Suprapubic skin (tissue), 4 donors: ENCODE measurements at regions not wholly inside any gene's neighbourhood (a gene's known extent, or its start where the extent isn't known, plus 50 kb on each side); places are given as distances from the start of the nearest gene placed in this dataset.
"Not testable (repeated sequence)": the region's sequence is repeated elsewhere in the genome, so short reads cannot be mapped to it uniquely, and the experiment has no call there.

Experiments used
- DNase-seq, 2 donors: peaks; one replicate each; pipeline ENCODE4 v3.0.0-alpha.2; 2019; ENCODE audit warnings: low spot score in 2 of 2
- H3K27ac ChIP-seq: fragments of 200-600 bp; sonication (generic); one replicate; pipeline ENCODE4 v1.5.1; 2019
- H3K27me3 ChIP-seq: fragments of 200-600 bp; sonication (generic); one replicate; pipeline ENCODE4 v1.5.1; 2019
- H3K36me3 ChIP-seq: fragments of 200-600 bp; sonication (generic); one replicate; pipeline ENCODE4 v1.5.1; 2019
- H3K4me1 ChIP-seq: fragments of 200-600 bp; sonication (generic); one replicate; pipeline ENCODE4 v1.5.1; 2019
- H3K4me3 ChIP-seq: fragments of 200-600 bp; sonication (generic); one replicate; pipeline ENCODE4 v1.5.1; 2019; ENCODE audit warnings: mild to moderate bottlenecking
- H3K9me3 ChIP-seq: fragments of 200-600 bp; sonication (generic); one replicate; pipeline ENCODE4 v1.5.1; 2019
- EP300 ChIP-seq: sonication (generic); formaldehyde crosslinking; IDR thresholded peaks from one replicate; pipeline ENCODE4 v1.6.1; 2017; ENCODE audit warnings: antibody characterized with exemption
- POLR2A ChIP-seq, 2 donors: fragments of 450-650 bp; IDR thresholded peaks; one replicate each; pipeline ENCODE4 v1.6.1; 2017; ENCODE audit warnings: antibody characterized with exemption in 2 of 2, mild to moderate bottlenecking in 2 of 2, moderate library complexity in 2 of 2
- POLR2AphosphoS5 ChIP-seq, 3 donors: sonication (generic); formaldehyde crosslinking; IDR thresholded peaks; one replicate each; pipeline ENCODE4 v1.6.1; 2017; ENCODE audit warnings: antibody characterized with exemption in 3 of 3
- WGBS: methylation state at CpG from one replicate; pipeline ENCODE4 v1.1.5; 2018; 5-methylcytosine and 5-hydroxymethylcytosine counted together
- TF ChIP-seq, protein P1 (sequence below), 2 donors: fragments of 200-600 bp in 1 of 2; fragments of 450-650 bp in 1 of 2; sonication (generic) in 1 of 2; IDR thresholded peaks; one replicate each; pipeline ENCODE4 v1.5.1; 2016 to 2019; ENCODE audit warnings: antibody characterized with exemption in 2 of 2, mild to moderate bottlenecking in 1 of 2, moderate library complexity in 1 of 2

DNA sequence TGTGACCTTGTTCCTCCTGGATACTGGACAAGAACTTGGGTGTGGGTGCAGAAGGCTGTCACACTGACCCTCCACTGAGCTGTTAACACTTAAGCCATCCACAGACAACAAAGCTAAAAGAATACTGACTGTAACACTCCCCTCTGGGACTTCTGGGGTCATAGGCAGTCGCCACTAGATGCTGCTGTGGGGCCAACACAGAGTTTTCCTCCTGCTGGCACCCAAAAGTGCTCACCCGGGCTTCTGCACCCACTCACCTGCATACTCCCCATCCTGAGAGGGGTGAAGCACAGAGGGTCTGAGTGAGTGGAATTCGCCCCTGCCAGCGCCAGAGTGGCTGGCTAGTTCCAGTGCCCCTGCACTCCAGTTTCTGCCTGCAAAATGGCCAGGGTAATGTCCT lies 422.4 kb upstream of the LMO3 start:
- Histone ChIP-seq H3K9me3 (no peaks in the 10 kb centered on the region), H3K27me3 (no peaks in the 10 kb centered on the region), H3K4me3 (no peak overlapping the region), H3K4me1 (no peaks in the 10 kb centered on the region), H3K27ac (no peak overlapping the region), H3K36me3 (no peaks in the 10 kb centered on the region)
- TF ChIP-seq POLR2AphosphoS5 (IDR thresholded peaks at IDR 0.05) (no peak), EP300 (no peak), POLR2A (IDR thresholded peaks at IDR 0.05) (no peak)
- TF ChIP-seq, protein P1, sequence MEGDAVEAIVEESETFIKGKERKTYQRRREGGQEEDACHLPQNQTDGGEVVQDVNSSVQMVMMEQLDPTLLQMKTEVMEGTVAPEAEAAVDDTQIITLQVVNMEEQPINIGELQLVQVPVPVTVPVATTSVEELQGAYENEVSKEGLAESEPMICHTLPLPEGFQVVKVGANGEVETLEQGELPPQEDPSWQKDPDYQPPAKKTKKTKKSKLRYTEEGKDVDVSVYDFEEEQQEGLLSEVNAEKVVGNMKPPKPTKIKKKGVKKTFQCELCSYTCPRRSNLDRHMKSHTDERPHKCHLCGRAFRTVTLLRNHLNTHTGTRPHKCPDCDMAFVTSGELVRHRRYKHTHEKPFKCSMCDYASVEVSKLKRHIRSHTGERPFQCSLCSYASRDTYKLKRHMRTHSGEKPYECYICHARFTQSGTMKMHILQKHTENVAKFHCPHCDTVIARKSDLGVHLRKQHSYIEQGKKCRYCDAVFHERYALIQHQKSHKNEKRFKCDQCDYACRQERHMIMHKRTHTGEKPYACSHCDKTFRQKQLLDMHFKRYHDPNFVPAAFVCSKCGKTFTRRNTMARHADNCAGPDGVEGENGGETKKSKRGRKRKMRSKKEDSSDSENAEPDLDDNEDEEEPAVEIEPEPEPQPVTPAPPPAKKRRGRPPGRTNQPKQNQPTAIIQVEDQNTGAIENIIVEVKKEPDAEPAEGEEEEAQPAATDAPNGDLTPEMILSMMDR (IDR thresholded peaks at IDR 0.05) = no peak
- WGBS = 83% methylated on average over 3 of the region's 4 CpGs
- DNase-seq = no peak

- DNase-seq, H3K27me3 ChIP-seq, H3K4me3 ChIP-seq, H3K4me1 ChIP-seq, H3K9me3 ChIP-seq, H3K36me3 ChIP-seq, H3K27ac ChIP-seq: not testable (repeated sequence)
- 72% methylated on average over 10 of the region's 10 CpGs for WGBS
Measured at GRCh38 chr12:17025424-17025823, 419.5 kb upstream of the LMO3 start.

- H3K9me3 ChIP-seq = no peaks in the 10 kb centered on the region
- H3K36me3 ChIP-seq = no peaks in the 10 kb centered on the region
- H3K4me1 ChIP-seq = no peaks in the 10 kb centered on the region
- no peak for DNase-seq
- no peak overlapping the region for H3K4me3 ChIP-seq
- TF ChIP-seq EP300 (no peak), POLR2A (IDR thresholded peaks at IDR 0.05) (no peak), POLR2AphosphoS5 (IDR thresholded peaks at IDR 0.05) (no peak)
- TF ChIP-seq, protein P1 (IDR thresholded peaks at IDR 0.05) = no peak
- H3K27ac ChIP-seq = no peak overlapping the region
- H3K27me3 ChIP-seq = no peaks in the 10 kb centered on the region
Measured at GRCh38 chr12:17020765-17021164, 414.8 kb upstream of the LMO3 start.

GRCh38 chr12:17017402-17017801 lies 411.4 kb upstream of the LMO3 start:
- no peaks in the 10 kb centered on the region for H3K36me3 ChIP-seq
- DNase-seq = no peak
- H3K4me1 ChIP-seq = no peaks in the 10 kb centered on the region
- H3K4me3 ChIP-seq = no peak overlapping the region
- 78% methylated on average over 3 of the region's 3 CpGs for WGBS
- H3K9me3 ChIP-seq = no peaks in the 10 kb centered on the region
- H3K27ac ChIP-seq = no peak overlapping the region
- TF ChIP-seq POLR2AphosphoS5 (IDR thresholded peaks at IDR 0.05) = no peak
- no peak for TF ChIP-seq EP300
- TF ChIP-seq, protein P1 (IDR thresholded peaks at IDR 0.05) = no peak
- TF ChIP-seq POLR2A (IDR thresholded peaks at IDR 0.05) = no peak
- no peaks in the 10 kb centered on the region for H3K27me3 ChIP-seq

DNA sequence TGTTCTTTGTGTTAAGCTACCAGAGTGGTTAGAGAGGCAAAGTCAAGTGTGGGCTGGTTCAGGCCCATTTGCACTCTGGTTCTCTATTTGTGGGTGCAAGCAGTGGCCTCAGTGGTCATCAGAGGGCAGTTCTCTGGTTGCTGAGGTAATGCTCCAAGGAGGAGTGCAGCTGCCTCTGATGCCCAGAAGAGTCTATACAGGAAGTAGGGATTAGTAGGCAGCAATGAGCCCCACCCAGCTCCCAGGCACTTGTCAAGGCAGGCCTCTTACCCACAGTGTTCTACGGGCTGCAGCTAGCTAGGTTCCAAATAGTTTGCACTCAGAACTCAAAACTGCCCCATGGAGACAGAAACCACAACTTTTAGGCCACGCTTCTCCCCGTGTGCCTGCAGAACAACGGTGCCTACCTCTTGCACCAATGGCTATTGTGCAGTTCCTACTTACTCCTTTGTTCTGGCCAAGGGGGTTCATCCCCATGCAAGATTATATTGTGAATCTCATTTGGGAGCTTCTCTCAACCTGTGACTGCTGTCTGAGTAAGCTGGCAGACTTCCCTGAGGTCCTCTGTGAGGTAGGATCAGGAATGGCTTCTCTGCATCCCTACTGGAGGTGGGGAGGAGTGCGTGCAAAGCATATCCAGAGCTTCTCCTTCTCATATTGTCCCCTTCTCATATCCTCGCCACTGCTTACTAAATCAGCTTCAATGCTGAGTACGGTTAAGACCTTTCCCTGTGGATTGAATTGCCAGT lies 410.3 kb upstream of the LMO3 start:
- H3K27ac ChIP-seq = no peak overlapping the region

More for the DNA sequence above, 410.3 kb upstream of the LMO3 start:
- no peaks in the 10 kb centered on the region for H3K4me1 ChIP-seq
- no peak for DNase-seq
- no peaks in the 10 kb centered on the region for H3K27me3 ChIP-seq
- no peaks in the 10 kb centered on the region for H3K36me3 ChIP-seq
- WGBS = 85% methylated on average over 7 of the region's 7 CpGs
- TF ChIP-seq POLR2AphosphoS5 (IDR thresholded peaks at IDR 0.05) (no peak), EP300 (no peak), POLR2A (IDR thresholded peaks at IDR 0.05) (no peak)
- TF ChIP-seq, protein P1 (IDR thresholded peaks at IDR 0.05) = no peak
- H3K4me3 ChIP-seq = no peak overlapping the region
- H3K9me3 ChIP-seq = no peaks in the 10 kb centered on the region
